ENCODE measurements at regions not wholly inside any gene's neighbourhood (a gene's known extent, or its start where the extent isn't known, plus 50 kb on each side); places are given as distances from the start of the nearest gene placed in this dataset.
A peak's percentile ranks its signal among the peaks of the same experiment; 100 is the strongest.

DNA sequence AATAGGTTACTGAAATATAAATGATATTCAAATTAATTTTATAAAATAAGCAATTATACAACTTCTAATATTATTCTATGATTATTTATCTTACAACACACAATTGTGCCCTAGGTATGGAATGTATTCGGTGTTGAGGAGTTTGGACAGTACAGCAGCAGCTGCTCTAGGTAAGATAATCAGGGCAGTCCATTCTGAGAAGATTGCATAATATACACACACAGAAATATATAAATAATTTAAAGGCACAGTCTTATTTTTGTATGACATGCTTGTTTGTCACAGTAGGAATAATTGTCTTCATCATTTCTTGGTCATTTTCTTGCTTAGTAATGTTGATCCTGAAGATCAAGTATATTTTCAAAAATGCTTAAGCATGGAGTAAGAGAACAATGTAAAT lies 849.4 kb upstream of the MIR17HG start:
- no peak for TF ChIP-seq MAFK (IDR thresholded peaks at IDR 0.05; ENCODE audit: low read depth, low read length)
- TF ChIP-seq CEBPB (IDR thresholded peaks at IDR 0.05; ENCODE audit: low read depth, low read length) = 0 out of 2 replicates have a peak, but pooled peaks have one; percentile 4
- intact Hi-C loops (cut with micrococcal nuclease) = no loop called here
- H3K4me1 ChIP-seq (ENCODE audit: control insufficient read depth, insufficient read depth, low read length) = no peaks in the 10 kb centered on the region
- no peak overlapping the region for H2BK15ac ChIP-seq (ENCODE audit: low read depth, low read length)
- H4K20me1 ChIP-seq (ENCODE audit: insufficient read depth, low read length) = no peaks in the 10 kb centered on the region
- no CpG with 5 or more reads among the region's 1 CpG for WGBS, 2 experiments (ENCODE audit: extremely low coverage in 2 of 2, insufficient read length in 1 of 2)
- no peak overlapping the region for H2BK20ac ChIP-seq (ENCODE audit: low read depth, low read length)
- no peak overlapping the region for H4K5ac ChIP-seq (ENCODE audit: low read depth, low read length)
- no peak overlapping the region for H3K27ac ChIP-seq (ENCODE audit: insufficient read depth, low read length)
- H2BK5ac ChIP-seq (ENCODE audit: low read depth, low read length, poor library complexity, severe bottlenecking) = no peak overlapping the region
- no peaks in the 10 kb centered on the region for H3K36me3 ChIP-seq (ENCODE audit: control insufficient read depth, insufficient read depth, low read length)
- no peak overlapping the region for H2AFZ ChIP-seq (replicated peaks; ENCODE audit: low read length, poor library complexity)
- ATAC-seq (ENCODE audit: low read depth) = no peak
- H3K9me3 ChIP-seq (ENCODE audit: control insufficient read depth, insufficient read depth, low read length) = peaks cover 3% of the 10 kb centered on the region; the same call in 1 of the 2 replicates
- H2AK9ac ChIP-seq (replicated peaks; ENCODE audit: low read depth, low read length, poor library complexity) = no peak overlapping the region
- no peak overlapping the region for H3K4me3 ChIP-seq (ENCODE audit: insufficient read depth, low read depth, low read length)
- H2AK5ac ChIP-seq (ENCODE audit: low read depth, low read length) = no peak overlapping the region
- no peak overlapping the region for H3K9ac ChIP-seq (ENCODE audit: low read depth, low read length)
- no peak overlapping the region for H3K4ac ChIP-seq (ENCODE audit: low read depth, low read length)
- H3K14ac ChIP-seq (replicated peaks; ENCODE audit: low read depth, low read length) = no peak overlapping the region
- in situ Hi-C loops (cut with MboI; ENCODE audit: low sequenced_read_pairs) = no loop called here
- no peak overlapping the region for H3K18ac ChIP-seq (ENCODE audit: low read depth, low read length)
- no peaks in the 10 kb centered on the region for H3K9me1 ChIP-seq (ENCODE audit: insufficient read depth, low read length)
- no peak overlapping the region for H4K8ac ChIP-seq (ENCODE audit: low read depth in 2 of 2, low read length in 2 of 2)
- H4K91ac ChIP-seq (ENCODE audit: insufficient read depth, low read depth, low read length) = no peak overlapping the region
- DNase-seq = no peak
- H2BK120ac ChIP-seq (ENCODE audit: low read depth, low read length) = no peak overlapping the region
- H3K79me1 ChIP-seq (ENCODE audit: low read depth in 1 of 2, low read length in 2 of 2) = no peaks in the 10 kb centered on the region
- dilution Hi-C loops (cut with HindIII; ENCODE audit: low sequenced_read_pairs, unreplicated experiment) = no loop called here
- no peak overlapping the region for H3K23ac ChIP-seq (ENCODE audit: low read depth, low read length)
- H3K27me3 ChIP-seq (ENCODE audit: control insufficient read depth, insufficient read depth, low read length) = no peaks in the 10 kb centered on the region
- ChIA-PET CTCF (no interaction called here), POLR2A (ENCODE audit: unreplicated experiment) (no interaction called here)
- no TSS peak for BruUV-seq (replicated peaks)
- no peak overlapping the region for H3K4me2 ChIP-seq (ENCODE audit: low read depth, low read length)
- H3K56ac ChIP-seq (ENCODE audit: extremely low read depth, insufficient read depth, low read length) = no peak overlapping the region

All from IMR-90 (cell line).